HG02798 (cell line): ENCODE measurements at regions not wholly inside any gene's neighbourhood (a gene's known extent, or its start where the extent isn't known, plus 50 kb on each side); places are given as distances from the start of the nearest gene placed in this dataset.
"Not testable (repeated sequence)": the region's sequence is repeated elsewhere in the genome, so short reads cannot be mapped to it uniquely, and the experiment has no call there.

Experiments used
- ATAC-seq: cut with Tn5 transposase; IDR thresholded peaks from one replicate; pipeline ENCODE4 v1.9.1; 2021; ENCODE audit warnings: mild to moderate bottlenecking; ENCODE audit not compliant: unreplicated experiment, poor library complexity

DNA sequence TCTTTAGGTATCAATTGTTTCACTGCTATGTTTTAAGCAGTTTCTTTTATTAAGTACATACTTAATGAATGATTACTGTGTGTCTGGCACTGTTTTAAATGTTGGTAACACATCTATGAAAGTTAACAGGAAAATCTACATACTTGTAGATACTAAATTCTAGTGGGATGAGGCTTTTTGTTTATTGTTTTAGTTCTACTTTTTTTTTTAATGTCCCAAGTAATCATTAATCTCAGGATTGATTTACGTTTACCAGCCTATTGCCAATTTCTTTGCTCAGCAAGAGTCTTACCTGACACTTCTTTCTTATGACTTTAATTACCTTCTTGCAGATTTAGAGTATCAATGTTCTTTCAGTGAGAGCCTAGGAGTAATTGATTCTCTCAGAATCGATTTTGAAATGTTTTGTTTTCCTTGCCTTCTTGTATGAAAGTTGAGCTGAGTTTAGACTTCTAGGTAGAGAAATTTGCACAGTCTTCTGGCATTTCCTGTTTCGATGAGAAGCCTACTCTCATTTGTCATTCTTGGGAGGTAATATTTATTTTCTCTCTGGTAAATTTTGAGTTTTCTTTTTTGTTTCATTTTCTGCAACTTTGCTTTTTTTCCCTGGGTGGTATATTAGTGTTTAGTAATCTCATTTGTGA is 235.2 kb upstream of the ANKRD50 start:
- ATAC-seq = no peak

DNA sequence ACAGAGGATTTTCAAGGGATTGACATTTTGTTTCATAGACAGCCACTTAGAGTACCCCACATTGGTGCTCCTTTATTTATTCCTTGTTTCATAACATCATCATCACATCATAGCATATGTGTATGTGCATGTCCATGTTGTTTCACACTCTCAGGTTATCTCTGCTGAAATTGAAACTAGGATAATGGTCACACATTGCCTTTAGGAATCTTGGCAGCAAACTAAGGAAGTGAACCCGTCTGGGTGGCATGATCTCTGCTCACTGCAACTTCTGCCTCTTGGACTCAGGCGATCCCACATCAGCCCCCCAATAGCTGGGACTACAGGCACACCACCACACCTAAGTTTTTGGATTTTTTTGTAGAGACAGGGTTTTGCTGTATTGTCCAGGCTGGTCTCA is 234.2 kb upstream of the ANKRD50 start:
- ATAC-seq = no peak

DNA sequence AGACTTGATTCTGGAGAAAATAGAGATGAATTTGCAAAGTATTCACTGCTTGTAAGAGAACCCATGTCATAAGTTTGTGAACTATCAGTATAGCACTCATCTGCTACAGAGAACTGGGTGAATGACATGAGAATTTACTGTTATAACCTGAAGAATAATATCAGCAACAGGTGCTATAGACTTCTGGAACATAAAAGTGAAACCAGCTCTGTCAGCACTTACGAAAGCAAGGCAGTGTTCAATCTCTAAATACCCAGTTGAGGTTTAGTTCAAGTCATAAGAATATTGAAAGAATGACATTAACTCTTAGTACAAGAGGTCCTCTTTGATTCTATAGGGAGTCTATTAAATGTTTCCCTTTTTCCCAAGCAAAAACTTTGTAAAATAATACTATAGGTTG is 232.9 kb upstream of the ANKRD50 start:
- ATAC-seq = no peak

DNA sequence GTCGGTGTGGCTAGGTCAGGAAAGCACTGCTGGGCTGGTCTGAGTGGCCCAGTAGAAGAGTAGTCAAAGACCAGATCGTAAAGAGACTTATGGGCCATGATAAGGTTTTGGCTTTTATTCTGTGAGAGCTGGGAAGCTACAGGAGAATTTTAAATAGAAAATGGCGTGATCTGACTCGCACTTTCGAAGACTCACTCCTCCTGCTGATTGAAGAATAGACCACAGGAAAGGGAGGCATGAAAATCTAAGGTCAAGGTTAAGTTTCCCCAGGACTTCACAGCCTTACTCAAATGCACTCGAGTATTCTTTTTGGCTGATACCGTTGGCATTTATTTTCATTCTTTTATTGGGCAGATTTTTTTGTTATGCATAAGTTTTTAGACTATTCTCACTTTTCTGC is 231.4 kb upstream of the ANKRD50 start:
- ATAC-seq = no peak

DNA sequence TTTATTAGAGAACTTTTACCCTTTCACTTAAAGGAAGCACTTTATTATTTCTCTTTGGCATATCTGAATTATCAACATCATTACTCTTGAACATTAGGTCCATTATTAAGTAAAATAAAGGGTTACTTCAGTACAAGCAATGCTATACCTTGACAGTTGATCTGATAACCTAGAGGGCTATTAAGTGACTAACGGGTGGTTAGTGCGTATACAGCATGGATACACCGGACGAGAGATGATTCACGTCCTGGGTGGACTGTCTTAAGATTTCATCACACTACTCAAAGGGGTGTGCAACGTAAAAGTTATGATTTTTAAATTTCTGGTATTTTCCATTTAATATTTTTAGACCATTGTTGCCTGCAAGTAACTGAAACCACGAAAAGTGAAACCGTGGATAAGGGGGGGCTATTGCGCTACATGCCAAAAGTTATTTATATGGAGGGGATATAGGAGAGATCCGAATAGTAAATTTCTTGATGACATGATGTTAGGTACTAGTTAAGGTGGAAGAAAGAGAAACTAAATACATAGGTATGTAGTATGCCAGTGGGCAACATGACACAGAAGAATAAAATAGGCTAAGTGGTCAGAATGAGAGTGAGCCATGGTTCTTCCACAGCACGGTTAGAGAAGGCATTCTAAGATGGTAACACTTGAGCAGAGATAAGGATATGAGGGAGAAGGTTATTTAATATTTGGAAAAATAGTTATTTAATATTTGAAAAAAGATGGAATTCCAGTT is 230.8 kb upstream of the ANKRD50 start:
- ATAC-seq = no peak

DNA sequence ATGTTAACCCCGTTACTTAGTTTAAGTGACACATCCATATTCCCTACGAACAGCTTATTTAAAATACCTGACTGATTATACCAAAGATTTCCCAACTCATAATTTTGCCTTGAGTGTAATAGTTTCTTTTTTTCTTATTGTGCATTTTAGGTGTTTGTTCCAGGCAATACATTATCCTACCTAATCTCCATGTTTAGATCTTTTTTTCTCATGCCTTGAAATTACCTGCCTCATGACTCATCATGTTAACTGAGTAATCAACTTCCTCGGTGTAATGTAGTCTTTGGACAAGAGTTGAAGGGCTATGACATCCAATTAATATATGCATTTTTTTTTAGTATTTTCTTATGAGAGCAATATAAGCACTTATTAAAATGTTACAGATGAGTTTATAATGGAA is 228.7 kb upstream of the ANKRD50 start:
- ATAC-seq = no peak

DNA sequence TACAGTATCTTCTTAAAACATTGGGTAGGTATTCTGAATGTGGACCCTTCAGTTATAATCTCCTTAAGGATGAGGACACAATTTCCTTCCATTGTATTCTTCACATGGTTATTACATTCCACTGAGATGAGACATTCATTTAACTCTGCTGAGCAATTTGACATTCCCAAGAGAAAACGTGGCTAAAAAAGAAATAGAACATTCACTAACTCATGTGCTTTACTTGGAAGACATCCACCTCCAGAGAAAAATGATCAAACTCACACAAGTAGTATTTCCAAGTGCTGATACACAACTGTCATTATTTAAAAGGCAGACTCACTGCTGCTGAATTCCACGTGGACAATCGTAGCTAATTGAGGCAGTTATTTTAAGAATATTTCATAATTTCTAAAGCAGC is 227.9 kb upstream of the ANKRD50 start:
- no peak for ATAC-seq

DNA sequence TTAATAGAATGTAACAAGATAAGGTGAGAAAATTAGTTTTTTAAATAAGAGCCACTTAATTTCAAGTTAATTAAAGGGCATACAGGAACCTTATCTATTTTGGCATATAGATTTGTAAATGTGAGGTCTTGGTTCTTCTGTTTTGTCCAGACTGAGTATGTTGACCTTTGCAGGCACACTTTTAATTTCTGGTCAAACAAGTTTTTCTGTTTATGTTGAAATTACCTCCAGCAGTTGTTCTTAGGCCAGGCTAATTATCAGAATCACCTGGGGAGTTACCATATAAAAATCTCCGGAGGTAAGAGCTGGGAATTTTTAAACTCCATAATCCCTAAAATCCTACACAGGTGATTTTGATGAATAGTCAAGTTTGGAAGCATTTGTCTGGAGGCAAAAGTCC is 227.4 kb upstream of the ANKRD50 start:
- no peak for ATAC-seq

DNA sequence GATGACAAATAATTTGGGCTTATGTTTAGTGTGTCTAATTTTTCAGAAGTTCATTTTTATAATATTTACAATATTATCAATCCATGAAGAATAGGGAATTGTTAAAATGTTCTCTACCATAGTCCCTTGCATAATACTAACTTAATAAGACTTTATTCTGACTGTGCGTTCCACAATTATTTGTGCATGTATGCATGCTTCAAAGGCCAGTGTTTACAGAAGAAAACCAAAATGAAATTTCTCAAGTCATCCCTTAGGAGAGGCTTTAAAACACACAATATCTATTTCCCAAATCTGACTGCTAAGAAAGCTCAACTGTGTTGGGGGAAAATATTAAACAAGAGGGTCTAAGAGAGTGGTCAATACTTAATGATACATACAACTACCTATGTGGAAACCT is 226.3 kb upstream of the ANKRD50 start:
- no peak for ATAC-seq

DNA sequence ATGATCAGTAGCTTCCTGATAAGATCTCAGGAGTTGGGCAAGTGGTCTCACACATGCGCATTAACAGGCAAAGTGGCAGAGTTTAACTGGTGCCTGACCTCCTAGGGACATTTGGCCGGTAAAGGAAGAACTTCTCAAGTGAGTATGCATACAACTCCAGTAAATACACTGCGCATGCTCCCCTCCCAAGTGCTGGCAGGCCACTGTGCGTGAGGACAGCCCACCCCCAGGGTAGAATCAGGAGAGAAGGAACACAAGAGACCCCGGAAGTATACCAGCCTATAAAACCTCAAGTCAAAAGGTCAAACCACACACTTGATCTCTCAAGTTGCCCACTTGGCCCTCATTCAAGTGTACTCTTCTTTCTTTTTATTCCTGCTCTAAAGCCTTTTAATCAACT is 225.5 kb upstream of the ANKRD50 start:
- ATAC-seq = no peak

DNA sequence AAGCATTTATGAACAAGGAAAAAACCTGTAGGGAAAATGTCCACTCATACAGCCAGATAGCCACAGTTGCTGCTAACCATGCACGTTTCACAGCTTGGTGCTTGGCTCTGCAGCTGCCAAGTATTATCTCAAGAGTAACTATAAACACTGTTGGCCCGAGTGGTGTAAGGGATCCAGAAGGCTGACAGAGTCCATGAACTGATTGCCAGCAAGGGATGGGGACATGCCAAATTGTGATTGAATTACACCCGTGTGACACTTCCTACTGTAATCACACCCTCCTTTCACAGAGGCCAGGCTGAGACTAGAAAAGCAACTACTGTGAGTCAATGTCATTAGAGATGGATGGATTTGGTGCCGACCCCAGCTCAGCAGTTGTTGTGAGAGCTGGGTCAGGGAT is 223.9 kb upstream of the ANKRD50 start:
- no peak for ATAC-seq

DNA sequence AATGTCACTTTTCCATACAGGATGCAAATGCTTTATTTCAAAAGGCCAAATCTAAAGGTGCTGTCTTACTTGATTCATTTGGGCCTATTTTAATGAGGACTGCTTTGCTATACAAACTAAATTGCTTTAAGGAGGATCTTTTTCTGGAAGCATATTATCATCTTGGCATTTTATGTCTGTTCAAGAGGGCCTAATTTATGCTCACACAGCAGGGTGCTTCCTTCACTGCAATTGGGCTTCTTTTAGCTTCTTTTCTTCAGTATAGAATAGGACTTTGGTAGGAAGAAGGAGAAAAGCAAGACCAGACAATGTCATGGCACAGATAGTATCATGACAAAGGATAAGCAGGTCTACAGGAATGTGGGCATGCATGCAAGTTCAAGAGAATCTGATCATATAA is 222.4 kb upstream of the ANKRD50 start:
- no peak for ATAC-seq

DNA sequence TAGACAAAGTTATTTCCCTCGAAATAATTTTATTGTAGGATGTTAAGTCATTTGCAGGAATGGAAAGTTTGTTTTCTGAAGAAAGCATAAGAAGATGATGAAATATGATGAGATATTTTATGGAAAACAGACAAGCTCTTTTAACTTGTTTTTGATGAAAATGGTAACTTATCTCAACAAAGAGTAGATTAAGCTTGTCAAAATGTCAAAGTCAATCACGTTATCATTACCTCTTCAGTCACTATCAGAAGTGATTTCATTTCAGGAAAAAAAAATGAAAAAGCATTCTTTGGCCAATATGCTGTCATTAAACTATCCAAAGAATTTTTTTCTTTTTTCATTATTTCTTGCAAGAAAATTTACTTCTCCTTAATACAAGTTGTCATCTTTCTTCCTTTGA is 221.0 kb upstream of the ANKRD50 start:
- ATAC-seq = no peak

DNA sequence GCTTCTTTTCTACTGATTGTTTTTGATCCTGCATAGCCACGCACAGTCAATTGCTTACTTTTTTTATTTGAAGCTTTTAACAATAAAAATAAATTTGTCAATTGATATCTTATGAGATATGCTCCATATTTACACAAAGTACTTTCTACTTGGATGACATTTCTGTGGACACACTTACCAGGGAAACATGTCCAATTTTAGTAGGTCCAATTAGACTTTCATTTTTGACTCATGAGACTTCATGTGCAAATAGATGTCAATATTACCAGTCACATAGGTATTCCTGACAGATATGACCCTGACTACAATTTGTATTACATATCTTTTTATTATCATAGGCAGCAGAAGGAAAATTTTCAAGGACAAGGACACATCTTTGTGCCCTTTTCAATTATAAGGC is 219.9 kb upstream of the ANKRD50 start:
- no peak for ATAC-seq

DNA sequence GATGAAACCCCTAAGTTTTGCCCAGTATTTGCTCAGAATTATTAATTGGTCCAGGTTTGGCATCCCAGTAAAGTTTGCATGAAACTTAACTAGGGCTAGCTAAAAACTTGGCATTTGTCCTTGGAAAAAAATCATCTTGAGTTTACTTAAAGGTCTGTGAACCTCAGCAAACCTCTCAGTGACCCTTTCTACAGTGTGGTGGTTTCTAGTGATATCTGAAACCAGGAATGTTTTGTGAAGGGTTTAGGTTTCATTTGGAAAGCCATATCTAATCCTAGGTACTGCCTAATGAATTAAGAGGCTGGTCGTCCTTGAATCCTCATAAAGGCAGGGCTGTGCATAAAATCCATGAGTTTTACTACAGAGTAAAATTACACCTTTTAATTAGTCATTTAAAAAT is 218.5 kb upstream of the ANKRD50 start:
- no peak for ATAC-seq

DNA sequence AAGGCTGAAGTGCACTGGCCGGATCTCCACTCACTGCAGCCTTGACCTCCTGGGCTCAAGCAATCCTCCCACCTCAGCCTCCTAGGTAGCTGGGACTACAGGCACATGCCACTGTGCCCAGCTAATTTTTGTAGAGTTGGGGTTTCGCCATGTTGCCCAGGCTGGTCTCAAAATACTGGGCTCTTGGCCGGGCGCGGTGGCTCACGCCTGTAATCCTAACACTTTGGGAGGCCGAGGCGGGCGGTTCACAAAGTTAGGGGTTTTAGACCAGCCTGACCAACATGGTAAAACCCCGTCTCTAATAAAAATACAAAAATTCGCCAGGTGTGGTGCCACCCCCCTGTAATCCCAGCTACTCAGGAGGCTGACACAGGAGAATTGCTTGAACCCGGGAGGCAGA is 210.2 kb upstream of the ANKRD50 start:
- ATAC-seq = not testable (repeated sequence)

DNA sequence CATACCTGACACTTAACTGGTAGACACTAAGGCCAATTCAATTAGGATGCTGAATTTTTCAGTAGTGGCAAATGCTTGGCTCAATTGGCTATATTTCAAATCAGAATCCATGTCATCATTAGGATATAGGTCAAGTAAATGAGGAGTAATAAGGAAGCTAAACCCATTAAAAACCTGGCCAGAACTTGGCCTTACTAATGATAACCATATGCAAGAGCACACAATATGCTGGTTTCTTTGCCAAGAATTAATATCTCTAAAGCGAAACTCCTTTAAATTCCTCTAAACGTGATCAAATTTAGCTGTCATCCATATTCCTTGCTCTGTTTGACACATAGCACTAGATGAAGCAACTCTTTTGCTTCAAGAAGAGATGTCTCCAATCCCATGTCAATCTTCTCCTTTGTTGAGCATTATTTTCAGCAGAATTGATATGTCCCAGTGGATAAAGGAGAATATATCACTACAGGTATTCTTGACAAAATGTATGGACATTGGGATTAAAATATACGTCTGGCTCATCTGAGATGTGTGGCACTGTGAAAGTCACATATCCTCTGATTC is 206.1 kb upstream of the ANKRD50 start:
- ATAC-seq = no peak

DNA sequence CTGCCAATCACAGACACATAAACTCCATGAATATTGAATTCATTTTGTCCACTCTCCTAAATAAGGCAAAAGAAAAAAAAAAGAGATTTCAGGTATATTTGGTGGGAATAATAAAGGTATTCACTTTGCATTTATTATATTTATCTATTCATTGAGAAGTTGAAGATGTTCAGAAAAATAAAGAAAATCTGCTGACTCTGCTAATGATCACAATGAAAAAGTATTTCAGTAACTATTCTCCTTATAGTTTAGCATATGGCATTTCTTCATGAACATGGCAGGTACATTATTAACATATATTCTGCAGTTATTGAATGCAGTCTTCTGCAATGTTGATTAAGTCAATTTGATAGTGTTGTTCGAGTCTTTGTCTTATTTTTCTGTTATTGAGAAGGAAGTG is 202.5 kb upstream of the ANKRD50 start:
- ATAC-seq = no peak

DNA sequence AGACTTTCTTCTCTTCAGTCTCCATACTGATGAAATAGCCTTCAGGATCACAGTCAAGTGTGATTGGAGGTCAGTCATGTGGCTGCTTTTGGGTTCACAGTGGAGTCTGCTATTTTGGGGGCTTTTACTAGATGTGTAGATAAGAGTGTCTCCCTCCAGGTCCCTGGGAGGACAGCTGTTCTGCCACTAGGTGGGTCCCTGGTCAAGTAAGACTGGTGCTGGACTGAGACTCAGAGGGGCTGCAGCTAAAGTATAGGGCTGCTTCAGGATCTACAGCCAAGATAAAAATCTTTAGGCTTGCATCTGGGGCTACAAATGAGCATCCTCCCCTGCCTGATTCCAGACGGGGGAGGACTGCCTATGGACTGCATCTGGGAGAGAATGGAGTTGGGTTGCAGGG is 200.7 kb upstream of the ANKRD50 start:
- ATAC-seq = no peak

DNA sequence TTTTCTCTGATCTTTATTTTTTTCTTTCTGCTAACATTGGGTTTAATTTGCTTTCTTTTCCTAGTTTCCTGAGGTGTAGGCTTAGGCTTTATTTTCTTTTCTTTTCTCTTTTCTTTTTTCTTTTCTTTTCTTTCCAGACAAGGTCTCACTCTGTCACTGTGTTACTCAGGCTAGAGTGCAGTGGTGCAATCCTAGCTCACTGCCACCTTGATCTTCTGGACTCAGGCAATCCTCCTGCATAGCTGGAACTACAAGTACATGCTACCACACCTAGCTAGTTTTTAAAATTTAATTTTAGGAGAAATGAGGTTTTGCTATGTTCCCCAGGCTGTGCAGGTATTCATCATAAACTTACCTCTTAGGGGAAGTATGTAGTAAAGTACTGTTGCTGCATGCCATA is 197.8 kb upstream of the ANKRD50 start:
- no peak for ATAC-seq

DNA sequence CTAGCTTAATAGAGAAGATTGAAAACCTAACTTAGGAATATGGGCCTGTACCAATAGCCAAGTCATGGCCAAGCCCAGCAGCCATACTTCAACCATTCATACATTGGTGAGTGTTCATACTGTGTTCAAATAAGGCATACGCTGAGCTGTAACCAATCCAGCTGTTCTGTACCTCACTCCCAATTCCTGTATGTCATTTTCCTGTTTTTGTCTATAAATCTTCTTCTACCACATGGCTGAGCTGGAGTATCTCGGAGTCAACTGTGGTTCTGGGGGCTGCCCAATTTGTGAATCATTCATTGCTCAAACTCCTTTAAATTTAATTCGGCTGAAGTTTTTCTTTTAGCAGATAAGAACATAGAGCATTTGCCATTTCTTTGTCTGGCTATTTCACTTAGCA is 195.3 kb upstream of the ANKRD50 start:
- ATAC-seq = no peak

DNA sequence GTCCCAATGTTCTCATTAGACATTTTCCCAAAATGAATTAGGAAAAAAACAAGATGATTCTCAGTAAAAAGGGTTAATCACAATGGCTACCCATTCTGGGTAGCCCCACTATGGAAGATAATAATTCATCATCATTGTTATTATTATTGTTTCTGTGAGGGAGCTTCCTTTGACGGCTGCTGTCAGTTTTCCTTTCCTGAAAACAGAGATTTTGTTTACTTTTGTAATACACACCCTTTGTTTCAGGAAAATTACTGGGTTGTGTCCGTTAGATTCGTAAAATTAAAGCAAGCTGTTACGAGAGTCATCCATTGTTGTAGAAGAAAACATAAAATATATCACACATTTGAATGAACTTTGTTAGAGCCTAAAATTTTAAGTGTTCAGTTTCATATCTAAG is 192.9 kb upstream of the ANKRD50 start:
- ATAC-seq = no peak
